HCT116 (cell line): ENCODE measurements at regions not wholly inside any gene's neighbourhood (a gene's known extent, or its start where the extent isn't known, plus 50 kb on each side); places are given as distances from the start of the nearest gene placed in this dataset.

Experiments used
- ATAC-seq: fragments of 200-7000 bp; cut with Tn5 transposase; 2 replicates; pipeline ENCODE4 v1.9.1; 2020; ENCODE audit warnings: mild to moderate bottlenecking, moderate library complexity
- BruUV-seq: library from RNA; stranded (reverse); fragments of 400-500 nt; replicated peaks from 2 replicates; lab custom pipeline; 2021; lab: Mats Ljungman, UMichigan
- CTCF ChIA-PET: fragments of 300-600 bp; sonication (Branson Sonifier 250); formaldehyde crosslinking; loops from one replicate; lab custom pipeline; 2021; ENCODE audit warnings: antibody characterized with exemption; lab: Charles Lee
- POLR2A ChIA-PET: fragments of 300-600, 350-600 bp; sonication (Branson Sonifier 250); formaldehyde crosslinking; loops from one replicate; lab custom pipeline; 2021; ENCODE audit warnings: antibody characterized with exemption; lab: Charles Lee
- RAD21 ChIA-PET, 2 experiments: fragments of 300-600 bp; sonication (Branson Sonifier 250); formaldehyde crosslinking; loops; one replicate each; lab custom pipeline; 2023; ENCODE audit warnings: low total read pairs in 2 of 2; ENCODE audit not compliant: uncharacterized antibody in 2 of 2, unreplicated experiment in 2 of 2, low non-redundant PET in 1 of 2; lab: Charles Lee
- DNase-seq: peaks from one replicate; pipeline ENCODE4 v3.0.0-alpha.2; 2010; ENCODE audit warnings: low read depth, low spot score
- H2AFZ ChIP-seq: fragments of 200-600 bp; shearing (Covaris generic), sonication (generic); 2 replicates; pipeline ENCODE4 v1.6.1; 2017; ENCODE audit warnings: low read depth, mixed run types, mixed read lengths, antibody characterized with exemption, low read length; ENCODE audit not compliant: poor library complexity, severe bottlenecking
- H3K27ac ChIP-seq: 2 replicates; pipeline ENCODE4 v1.5.1; 2012; ENCODE audit warnings: low read depth, low read length
- H3K27me3 ChIP-seq: fragments of 200-600 bp; sonication (generic); 2 replicates; pipeline ENCODE4 v1.6.1; 2016; ENCODE audit warnings: mixed run types, low read length, mixed read lengths; ENCODE audit not compliant: insufficient read depth
- H3K36me3 ChIP-seq, 2 experiments: fragments of 200-500 bp in 1 of 2; fragments of 200-600 bp in 1 of 2; sonication (Bioruptor generic) in 1 of 2; sonication (generic) in 1 of 2; 2 replicates each; pipeline versions ENCODE4 v1.5.1 to v1.6.1; 2014 to 2016; ENCODE audit warnings: low read length in 2 of 2, inconsistent platforms in 1 of 2, mixed read lengths in 1 of 2, mixed run types in 1 of 2; ENCODE audit not compliant: insufficient read depth in 2 of 2, control insufficient read depth in 1 of 2
- H3K4me1 ChIP-seq, 2 experiments: fragments of 200-600 bp in 1 of 2; sonication (generic) in 1 of 2; 2 replicates each; pipeline versions ENCODE4 v1.5.1 to v1.6.1; 2012 to 2017; ENCODE audit warnings: low read length in 2 of 2, inconsistent platforms in 1 of 2, mild to moderate bottlenecking in 1 of 2, mixed read lengths in 1 of 2, mixed run types in 1 of 2, moderate library complexity in 1 of 2; ENCODE audit not compliant: insufficient read depth in 2 of 2, control insufficient read depth in 1 of 2
- H3K4me2 ChIP-seq: fragments of 200-600 bp; sonication (generic); 2 replicates; pipeline ENCODE4 v1.6.1; 2017; ENCODE audit warnings: mixed run types, low read length, mixed read lengths
- H3K4me3 ChIP-seq, 2 experiments: fragments of 200-600 bp in 1 of 2; sonication (generic) in 1 of 2; replicated peaks in 1 of 2; 2 replicates each; pipeline ENCODE4 v1.5.1; 2011 to 2016; ENCODE audit warnings: low read length in 2 of 2, control low read depth in 1 of 2, low read depth in 1 of 2, mild to moderate bottlenecking in 1 of 2, mixed read lengths in 1 of 2, mixed run types in 1 of 2
- H3K79me2 ChIP-seq: fragments of 200-600 bp; sonication (generic); 2 replicates; pipeline ENCODE4 v1.6.1; 2017; ENCODE audit warnings: mild to moderate bottlenecking, mixed run types, low read length, moderate library complexity, mixed read lengths; ENCODE audit not compliant: insufficient read depth
- H3K9ac ChIP-seq: fragments of 200-600 bp; sonication (generic); 2 replicates; pipeline ENCODE4 v1.6.1; 2016; ENCODE audit warnings: low read length, mixed read lengths
- H3K9me2 ChIP-seq: fragments of 200-600 bp; sonication (generic), shearing (Covaris generic); 2 replicates; pipeline ENCODE4 v1.6.1; 2017; ENCODE audit warnings: mixed run types, mild to moderate bottlenecking, moderate library complexity; ENCODE audit not compliant: insufficient read depth
- H3K9me3 ChIP-seq, 2 experiments: fragments of 200-500 bp in 1 of 2; fragments of 200-600 bp in 1 of 2; sonication (Bioruptor generic) in 1 of 2; sonication (generic) in 1 of 2; 2 replicates each; pipeline ENCODE4 v1.6.1; 2014 to 2017; ENCODE audit warnings: low read length in 2 of 2, mixed read lengths in 2 of 2, inconsistent platforms in 1 of 2, low read depth in 1 of 2, mild to moderate bottlenecking in 1 of 2, mixed run types in 1 of 2, moderate library complexity in 1 of 2; ENCODE audit not compliant: control insufficient read depth in 1 of 2, insufficient read depth in 1 of 2
- H4K20me1 ChIP-seq: fragments of 200-600 bp; sonication (generic), shearing (Covaris generic); 2 replicates; pipeline ENCODE4 v1.6.1; 2017; ENCODE audit warnings: mixed run types, mild to moderate bottlenecking, moderate library complexity; ENCODE audit not compliant: insufficient read depth
- CBX3 ChIP-seq: IDR thresholded peaks from 2 replicates; pipeline ENCODE4 v1.6.1; 2012; ENCODE audit warnings: low read depth
- CTCF ChIP-seq, 3 experiments: fragments of 200-600 bp in 1 of 3; sonication (generic) in 1 of 3; IDR thresholded peaks in 2 of 3; conservative IDR thresholded peaks in 1 of 3; 2 replicates each; pipeline ENCODE4 v1.5.1; 2012 to 2017; ENCODE audit warnings: low read depth in 2 of 3, low read length in 2 of 3, antibody characterized with exemption in 1 of 3, borderline replicate concordance in 1 of 3, control low read depth in 1 of 3, mild to moderate bottlenecking in 1 of 3, mixed read lengths in 1 of 3, mixed run types in 1 of 3, moderate library complexity in 1 of 3; ENCODE audit not compliant: insufficient read depth in 1 of 3
- ELF1 ChIP-seq: IDR thresholded peaks from 2 replicates; pipeline ENCODE4 v1.6.1; 2012; ENCODE audit warnings: low read depth, borderline replicate concordance
- EZH2 ChIP-seq: fragments of 200-600 bp; sonication (generic); IDR thresholded peaks from 2 replicates; pipeline ENCODE4 v1.6.1; 2017; ENCODE audit warnings: antibody characterized with exemption, mixed run types
- EZH2phosphoT487 ChIP-seq: fragments of 200-600 bp; IDR thresholded peaks from 2 replicates; pipeline ENCODE4 v1.6.1; 2018; ENCODE audit warnings: antibody characterized with exemption, borderline replicate concordance
- FOSL1 ChIP-seq: IDR thresholded peaks from 2 replicates; pipeline ENCODE4 v1.6.1; 2012; ENCODE audit warnings: low read depth
- JUND ChIP-seq: IDR thresholded peaks from 2 replicates; pipeline ENCODE4 v1.6.1; 2012
- POLR2AphosphoS5 ChIP-seq: IDR thresholded peaks from 2 replicates; pipeline ENCODE4 v1.6.1; 2011; ENCODE audit warnings: mild to moderate bottlenecking, low read depth, low read length, moderate library complexity
- REST ChIP-seq: IDR thresholded peaks from 2 replicates; pipeline ENCODE4 v1.6.1; 2012; ENCODE audit warnings: low read depth
- SIN3A ChIP-seq: IDR thresholded peaks from 2 replicates; pipeline ENCODE4 v1.6.1; 2012; ENCODE audit warnings: low read depth
- SP1 ChIP-seq: IDR thresholded peaks from 2 replicates; pipeline ENCODE4 v1.6.1; 2012; ENCODE audit warnings: low read depth
- SRF ChIP-seq: IDR thresholded peaks from 2 replicates; pipeline ENCODE4 v1.6.1; 2012; ENCODE audit warnings: low read depth
- YY1 ChIP-seq: IDR thresholded peaks from 2 replicates; pipeline ENCODE4 v1.6.1; 2011; ENCODE audit warnings: low read length, low read depth, moderate library complexity, mild to moderate bottlenecking; ENCODE audit not compliant: insufficient replicate concordance; ENCODE audit errors: extremely low read depth
- ZBTB33 ChIP-seq: IDR thresholded peaks from 2 replicates; pipeline ENCODE4 v1.6.1; 2011; ENCODE audit warnings: mild to moderate bottlenecking, low read length, moderate library complexity; ENCODE audit not compliant: insufficient replicate concordance; ENCODE audit errors: extremely low read depth
- ZFX ChIP-seq: fragments of 450-650 bp; IDR thresholded peaks from 2 replicates; pipeline ENCODE4 v1.6.1; 2017
- ZNF274 ChIP-seq: fragments of 200-500 bp; sonication (Bioruptor generic); IDR thresholded peaks from 2 replicates; pipeline ENCODE4 v1.6.1; 2014; ENCODE audit warnings: mild to moderate bottlenecking, low read depth, low read length, inconsistent platforms
- intact Hi-C: fragments of 100-400 bp; cut with micrococcal nuclease; formaldehyde crosslinking; loops from 2 replicates; pipeline ENCODE4 v1.10.0; 2022

- TF ChIP-seq CTCF (IDR thresholded peaks at IDR 0.05 in 2 of 3, conservative IDR thresholded peaks at IDR 0.05 in 1 of 3; ENCODE audit: borderline replicate concordance in 1 of 3, insufficient read depth in 1 of 3, low read depth in 2 of 3, low read length in 2 of 3) (no peak), YY1 (no peak), SIN3A (no peak), ELF1 (no peak), ZBTB33 (no peak), EZH2phosphoT487 (no peak), EZH2 (no peak), REST (no peak), ZNF274 (no peak), ZFX (no peak), POLR2AphosphoS5 (no peak), SP1 (no peak), SRF (no peak), CBX3 (no peak), FOSL1 (no peak), JUND (no peak)
- no TSS peak for BruUV-seq
- Histone ChIP-seq H3K36me3 (no peaks in the 10 kb centered on the region), H3K79me2 (no peaks in the 10 kb centered on the region), H3K9me3 (no peaks in the 10 kb centered on the region), H2AFZ (no peak overlapping the region), H3K4me3 (no peak overlapping the region), H3K27ac (no peak overlapping the region), H3K9ac (no peak overlapping the region), H3K4me1 (no peaks in the 10 kb centered on the region), H3K27me3 (peaks cover 16% of the 10 kb centered on the region; the same call in 1 of the 2 replicates), H3K9me2 (no peaks in the 10 kb centered on the region), H4K20me1 (no peaks in the 10 kb centered on the region), H3K4me2 (no peak overlapping the region)
- intact Hi-C loops = no loop called here
- RAD21 ChIA-PET = no interaction called here
- CTCF ChIA-PET = no interaction called here
- no peak for DNase-seq
- no peak for ATAC-seq
- POLR2A ChIA-PET = no interaction called here
Measured at GRCh38 chr6:170459451-170459850, 93.7 kb downstream of the PSMB1 start.
